ENCODE measurements at regions not wholly inside any gene's neighbourhood (a gene's known extent, or its start where the extent isn't known, plus 50 kb on each side); places are given as distances from the start of the nearest gene placed in this dataset.
"Not testable (repeated sequence)": the region's sequence is repeated elsewhere in the genome, so short reads cannot be mapped to it uniquely, and the experiment has no call there.

- not testable (repeated sequence) for TF ChIP-seq CTCF (IDR thresholded peaks at IDR 0.05; ENCODE audit: poor library complexity); EZH2 (IDR thresholded peaks at IDR 0.05; ENCODE audit: borderline replicate concordance); EZH2phosphoT487 (IDR thresholded peaks at IDR 0.05; ENCODE audit: low read depth, severe bottlenecking, unreplicated experiment)
These were observed 173.9 kb downstream of the ADRA2C start for GRCh38 chr4:3939954-3940591.

Measured in hepatocyte (in vitro differentiated cells).